HG03432 (cell line): ENCODE measurements at regions not wholly inside any gene's neighbourhood (a gene's known extent, or its start where the extent isn't known, plus 50 kb on each side); places are given as distances from the start of the nearest gene placed in this dataset.

Source experiments
- ATAC-seq: cut with Tn5 transposase; IDR thresholded peaks from one replicate; pipeline ENCODE4 v1.9.1; 2021; ENCODE audit warnings: mild to moderate bottlenecking, moderate library complexity; ENCODE audit not compliant: unreplicated experiment

DNA sequence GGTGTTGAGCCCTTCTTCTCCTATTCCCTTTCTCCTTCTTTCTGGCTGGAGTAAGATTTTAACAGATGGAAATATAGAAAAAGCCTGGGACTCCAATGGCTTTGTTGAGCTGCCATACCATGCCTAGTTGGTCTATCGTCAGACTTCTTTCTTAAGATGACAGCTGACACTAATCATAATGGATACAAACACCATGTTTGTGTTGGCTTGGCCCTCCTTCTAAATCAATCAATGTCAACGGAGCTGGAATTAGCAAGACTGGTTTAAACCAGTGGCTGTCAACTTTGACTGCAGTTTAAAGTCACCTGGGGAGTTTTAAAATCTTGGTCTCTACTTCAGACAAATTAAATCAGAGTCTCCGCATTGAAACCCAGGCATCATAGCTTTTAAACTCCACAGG lies 264.5 kb upstream of the PRR16 start:
- ATAC-seq = no peak

DNA sequence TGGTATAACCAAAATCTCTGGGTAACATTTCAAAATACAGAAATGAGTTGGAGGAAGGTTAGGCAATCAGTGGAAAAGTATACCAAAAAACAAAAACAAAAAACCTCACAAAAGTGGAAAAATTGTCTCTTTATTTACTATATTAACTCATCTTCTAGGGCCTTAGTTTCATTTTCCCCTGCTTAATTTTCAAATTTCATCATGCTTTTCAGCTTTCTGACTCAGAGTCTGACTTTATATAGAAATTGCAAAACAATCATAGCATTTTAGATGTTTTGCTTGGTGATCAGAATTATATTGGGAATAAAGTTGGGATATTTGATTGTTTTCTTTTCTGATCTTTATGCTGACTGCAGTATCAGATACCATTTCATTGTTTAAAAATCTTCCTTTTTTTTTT lies 257.0 kb upstream of the PRR16 start:
- no peak for ATAC-seq

DNA sequence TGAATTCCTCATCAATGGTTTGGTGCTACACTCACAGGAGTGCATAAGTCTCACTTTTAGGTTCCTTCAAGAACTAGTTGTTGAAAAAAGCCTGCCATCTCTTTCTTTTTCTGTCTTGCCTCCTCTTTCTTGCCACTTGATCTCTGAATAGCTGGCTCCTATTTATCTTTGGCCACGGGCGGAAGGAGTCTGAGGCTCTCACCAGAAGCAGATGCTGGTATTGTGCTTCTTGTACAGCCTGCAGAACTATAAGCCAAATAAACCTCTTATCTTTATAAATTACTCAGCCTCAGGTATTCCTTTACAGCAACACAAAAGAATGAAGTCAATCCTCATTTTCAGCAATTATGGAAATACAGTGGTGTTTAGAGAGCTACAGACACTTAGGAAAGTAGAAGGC lies 247.1 kb upstream of the PRR16 start:
- ATAC-seq = no peak

GRCh38 chr5:120219988-120220387 lies 244.1 kb upstream of the PRR16 start:
- ATAC-seq = no peak

- ATAC-seq = no peak
Measured at GRCh38 chr5:120225524-120225923, 238.6 kb upstream of the PRR16 start.

DNA sequence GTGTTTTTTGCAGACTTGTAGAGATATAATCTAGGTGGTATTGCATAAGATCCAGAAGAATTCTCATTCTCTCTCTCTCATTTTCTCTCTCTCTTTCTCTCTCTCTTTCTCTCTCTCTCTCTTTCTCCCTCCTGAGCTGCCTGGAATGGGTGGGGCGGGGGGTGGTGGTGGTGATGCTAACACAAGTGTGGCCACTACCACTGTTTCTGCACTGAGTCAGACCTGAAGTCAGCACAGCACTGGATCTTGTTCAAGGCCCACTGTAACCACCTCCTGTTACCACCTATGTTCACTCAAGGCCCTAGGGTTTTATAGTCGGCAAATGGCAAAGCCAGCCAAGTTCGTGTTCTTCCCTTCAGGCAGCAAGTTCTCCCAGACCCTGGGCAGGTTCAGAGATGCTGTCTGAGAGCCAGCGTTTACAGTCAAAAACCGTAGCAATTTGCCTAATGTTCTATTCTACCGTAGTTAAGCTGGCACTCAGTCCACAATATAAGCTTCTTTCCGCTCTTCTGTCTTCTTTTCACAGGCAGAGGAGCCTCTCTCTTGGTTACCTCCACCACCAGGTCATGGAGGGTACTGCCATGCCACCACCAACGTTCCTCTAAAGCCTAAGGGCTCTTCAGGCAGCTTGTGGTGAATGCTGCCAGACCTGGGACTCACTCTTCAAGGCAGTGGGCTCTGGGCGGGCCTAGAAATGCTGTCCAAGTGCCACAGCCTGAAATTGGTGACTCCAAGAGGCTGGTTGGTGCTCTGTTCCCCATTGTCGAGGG lies 235.7 kb upstream of the PRR16 start:
- peak; percentile 57 for ATAC-seq

- ATAC-seq = peak; percentile 11
Measured at GRCh38 chr5:120229036-120229435, 235.1 kb upstream of the PRR16 start.

DNA sequence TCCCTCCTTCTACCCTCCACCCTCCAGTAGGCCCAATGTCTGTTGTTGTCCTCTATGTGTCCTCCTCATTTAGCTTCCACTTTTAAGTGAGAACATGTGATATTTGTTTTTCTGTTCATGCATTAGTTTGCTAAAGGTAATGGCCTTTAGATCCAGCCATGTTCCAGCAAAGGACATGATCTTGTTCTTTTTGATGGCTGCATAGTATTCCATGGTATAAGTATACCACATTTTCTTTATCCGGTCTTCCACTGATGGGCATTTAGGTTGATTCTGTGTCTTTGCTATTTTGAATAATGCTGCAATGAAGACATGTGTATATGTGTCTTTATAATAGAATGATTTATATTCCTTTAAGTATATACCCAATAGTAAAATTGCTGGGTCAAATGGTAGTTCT lies 232.5 kb upstream of the PRR16 start:
- ATAC-seq = no peak

DNA sequence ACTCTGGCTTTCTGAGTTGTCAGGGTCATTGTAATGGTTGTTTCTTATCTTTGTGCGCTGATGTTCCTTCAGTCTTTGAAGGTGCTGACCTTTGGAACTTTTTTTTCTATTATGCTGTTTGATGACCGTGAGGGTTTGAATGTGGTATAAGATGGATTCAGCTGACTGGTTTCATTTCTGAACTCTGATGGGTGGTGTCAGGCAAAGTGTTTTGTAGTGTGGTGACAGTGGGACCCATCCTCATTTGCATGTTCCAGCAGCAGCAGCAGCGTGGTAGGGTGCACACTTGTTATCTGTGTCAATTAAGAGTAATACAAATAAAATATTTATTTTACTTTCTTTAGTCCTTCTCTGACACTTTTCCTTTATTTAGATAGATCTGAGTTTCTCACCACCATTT lies 227.7 kb upstream of the PRR16 start:
- peak; percentile 77 for ATAC-seq

DNA sequence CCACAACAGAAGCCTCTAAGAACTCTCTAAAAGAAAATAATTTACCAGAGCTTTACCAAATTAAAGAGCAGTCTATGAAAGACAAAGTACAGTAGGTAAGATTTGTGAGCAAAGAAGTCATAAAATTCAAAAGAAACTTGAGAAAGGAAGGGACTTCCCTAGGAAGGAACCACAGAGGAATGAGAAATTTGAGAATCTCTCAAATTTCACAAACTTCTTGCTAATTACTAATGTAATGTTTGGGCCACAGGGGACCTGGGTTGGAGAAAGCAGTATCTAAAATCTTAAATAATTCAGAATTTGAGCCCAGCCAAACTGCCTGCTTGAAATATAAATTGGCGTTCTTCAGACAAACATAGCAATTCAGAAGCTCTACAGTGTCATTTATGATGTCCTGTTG lies 225.0 kb upstream of the PRR16 start:
- ATAC-seq = peak; percentile 25

GRCh38 chr5:120240706-120241105 lies 223.4 kb upstream of the PRR16 start:
- ATAC-seq = no peak

DNA sequence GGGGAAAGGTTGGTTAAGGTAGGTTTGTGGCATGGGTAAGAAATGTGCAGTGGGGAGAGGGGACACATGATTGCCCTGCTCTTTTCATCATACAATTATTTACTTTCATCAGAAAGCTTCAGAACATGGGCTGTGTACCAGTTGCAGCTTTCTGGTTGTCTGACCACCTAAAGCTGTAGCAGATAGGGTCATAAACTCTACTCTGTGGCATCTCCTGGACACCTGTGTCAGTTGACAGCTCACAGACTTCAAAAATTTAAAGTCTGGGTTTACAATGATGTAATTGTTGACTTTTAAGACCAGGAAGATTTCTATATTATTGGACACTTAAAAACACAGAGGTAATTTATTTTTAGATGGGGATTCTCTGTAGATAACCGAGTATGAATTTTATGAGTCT lies 222.7 kb upstream of the PRR16 start:
- ATAC-seq = no peak

- ATAC-seq = no peak
Measured at GRCh38 chr5:120251898-120252297, 212.2 kb upstream of the PRR16 start.

GRCh38 chr5:120252839-120253238 lies 211.3 kb upstream of the PRR16 start:
- no peak for ATAC-seq

GRCh38 chr5:120254385-120254784 lies 209.7 kb upstream of the PRR16 start:
- no peak for ATAC-seq

DNA sequence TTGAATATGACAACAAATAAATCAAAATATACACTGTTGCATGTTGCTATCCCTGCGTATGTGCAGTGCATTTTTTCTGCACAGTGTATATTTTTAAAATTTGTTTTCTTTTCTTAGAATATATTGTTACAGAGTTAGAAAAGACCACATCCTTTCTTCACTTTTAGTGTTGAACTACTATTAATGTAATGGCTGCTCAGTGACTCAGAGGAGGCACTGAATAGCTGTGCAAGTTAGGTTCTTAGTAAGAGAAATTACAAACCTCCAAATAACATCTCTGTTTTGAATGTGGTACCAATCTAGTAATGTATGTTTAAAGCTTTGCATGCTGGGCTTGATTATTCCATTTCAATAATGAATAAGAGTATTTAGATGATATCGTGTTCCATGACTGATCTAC lies 208.9 kb upstream of the PRR16 start:
- ATAC-seq = peak; percentile 55

DNA sequence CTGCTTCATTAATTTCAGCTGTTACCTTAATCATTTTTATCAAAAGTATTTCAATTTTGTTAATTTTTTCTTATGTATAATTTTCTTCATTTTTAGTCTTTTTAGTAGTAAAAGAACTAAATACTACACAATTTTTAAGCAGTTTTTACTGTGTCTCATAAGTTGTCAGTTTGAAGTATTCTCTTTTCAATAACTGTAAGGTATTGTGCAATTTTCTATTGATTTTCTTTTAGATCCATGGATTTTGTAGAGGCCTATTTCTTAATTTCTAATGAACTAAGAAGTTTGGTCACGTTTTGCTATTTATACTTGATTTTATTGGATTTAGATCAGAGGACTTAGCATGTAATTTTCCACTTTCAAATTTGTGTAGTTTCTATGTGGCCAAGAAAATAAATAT lies 207.7 kb upstream of the PRR16 start:
- ATAC-seq = no peak

DNA sequence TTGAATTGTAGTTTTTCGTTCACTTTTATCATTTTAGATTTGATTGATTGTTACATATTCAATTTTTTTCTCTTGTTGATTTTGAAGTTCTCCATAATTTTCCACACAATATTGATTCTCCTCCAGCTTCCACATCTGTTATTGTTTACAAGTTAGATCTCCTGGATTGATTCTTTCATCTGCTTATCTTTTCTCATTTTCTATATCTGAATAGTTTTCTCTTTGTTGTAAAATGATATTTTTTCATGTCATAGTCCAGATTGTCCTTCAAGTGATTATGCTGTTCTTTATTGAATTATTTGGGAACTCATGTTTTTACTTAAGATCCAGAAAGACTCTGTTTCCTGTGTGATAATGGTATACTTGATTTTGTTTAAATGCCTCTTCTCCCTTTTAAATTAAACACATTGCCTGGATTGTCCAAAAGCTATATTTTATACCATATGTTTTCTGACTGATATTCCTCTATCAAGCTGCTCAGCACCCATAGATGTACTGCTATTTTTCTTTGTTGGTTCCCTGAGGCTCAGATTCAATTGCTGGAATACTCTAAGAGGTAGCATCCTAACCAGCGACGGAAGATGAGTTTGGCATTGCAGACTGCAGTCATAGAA lies 206.6 kb upstream of the PRR16 start:
- no peak for ATAC-seq

- peak; percentile 77 for ATAC-seq
Measured at GRCh38 chr5:120258123-120258522, 206.0 kb upstream of the PRR16 start.

DNA sequence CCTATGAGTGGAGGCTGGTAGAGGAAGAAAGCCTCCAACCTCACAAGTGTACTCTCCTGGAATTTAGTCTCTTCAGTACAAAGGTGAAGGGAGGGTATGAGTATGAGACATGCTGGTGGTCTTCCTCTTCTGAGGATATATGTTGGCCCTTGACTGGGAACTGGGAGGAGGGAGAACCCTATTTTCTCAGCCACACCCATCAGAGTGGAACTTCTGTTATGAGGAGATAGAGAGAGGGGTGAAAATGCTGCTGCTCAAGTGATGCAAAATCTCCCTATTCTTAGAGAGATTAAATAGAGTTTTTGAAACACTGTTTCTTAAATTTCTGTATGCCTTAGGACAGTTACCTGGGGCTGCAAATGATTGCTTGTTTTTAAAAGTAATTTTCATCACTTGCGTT lies 203.4 kb upstream of the PRR16 start:
- no peak for ATAC-seq

DNA sequence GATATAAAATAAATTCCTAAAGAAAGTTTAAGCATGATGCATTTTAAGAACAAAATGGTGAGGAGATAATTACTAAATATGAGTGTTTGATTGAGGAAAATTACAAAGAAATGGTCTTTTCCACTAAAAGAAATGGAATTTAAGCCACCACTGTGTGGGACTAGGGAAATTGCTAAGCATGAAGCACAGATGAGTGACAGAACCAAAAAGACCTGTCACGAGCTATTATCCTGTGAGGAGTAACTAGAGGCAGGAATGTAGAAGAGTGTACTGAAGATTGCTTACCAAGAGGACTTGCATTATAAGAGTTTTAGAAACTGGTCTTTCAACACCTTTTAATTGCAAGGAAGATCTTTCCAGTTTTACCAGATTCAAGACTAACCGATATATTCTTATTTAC lies 193.6 kb upstream of the PRR16 start:
- ATAC-seq = no peak

- no peak for ATAC-seq
Measured at GRCh38 chr5:120293796-120294195, 170.3 kb upstream of the PRR16 start.

DNA sequence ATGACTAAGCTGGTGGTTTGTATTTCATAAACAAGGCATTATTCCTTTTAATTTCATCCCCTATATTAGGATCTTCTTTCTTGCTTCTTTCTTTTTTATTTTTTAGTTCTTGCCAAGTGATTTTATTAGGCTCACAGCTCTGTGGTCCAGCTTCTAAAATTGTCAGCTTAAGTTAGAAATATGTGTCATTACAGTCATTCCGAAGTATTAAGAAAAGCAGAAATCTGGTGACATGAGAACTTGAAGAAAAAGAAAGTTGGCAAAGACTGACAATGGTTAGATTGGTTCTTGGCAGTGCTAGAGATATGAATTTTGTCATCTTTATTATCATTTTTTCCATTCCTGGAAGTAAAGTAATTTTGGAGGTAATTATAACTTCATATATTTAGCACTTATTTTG lies 166.5 kb upstream of the PRR16 start:
- no peak for ATAC-seq
